H9 (cell line): ENCODE measurements at regions not wholly inside any gene's neighbourhood (a gene's known extent, or its start where the extent isn't known, plus 50 kb on each side); places are given as distances from the start of the nearest gene placed in this dataset.
A peak's percentile ranks its signal among the peaks of the same experiment; 100 is the strongest.

Experiments
- DNase-seq: peaks from one replicate; pipeline ENCODE4 v3.0.0-alpha.2; 2017
- H2AFZ ChIP-seq: one replicate; pipeline ENCODE4 v1.6.1; 2013; ENCODE audit warnings: mild to moderate bottlenecking, low read length, control low read depth, moderate library complexity
- H2AK5ac ChIP-seq: 2 replicates; pipeline ENCODE4 v1.6.1; 2013; ENCODE audit warnings: low read length, control low read depth, mixed read lengths; ENCODE audit not compliant: insufficient read length
- H2BK120ac ChIP-seq: one replicate; pipeline ENCODE4 v1.6.1; 2013; ENCODE audit warnings: low read depth, mild to moderate bottlenecking, low read length, control low read depth, inconsistent platforms; ENCODE audit not compliant: poor library complexity, severe bottlenecking
- H2BK12ac ChIP-seq: 2 replicates; pipeline ENCODE4 v1.6.1; 2013; ENCODE audit warnings: low read length, control low read depth, mixed read lengths, low read depth; ENCODE audit not compliant: insufficient read length
- H2BK15ac ChIP-seq: 2 replicates; pipeline ENCODE4 v1.6.1; 2013; ENCODE audit warnings: low read depth, low read length, control low read depth
- H2BK20ac ChIP-seq: one replicate; pipeline ENCODE4 v1.6.1; 2013; ENCODE audit warnings: low read depth, mild to moderate bottlenecking, low read length, control low read depth, inconsistent platforms; ENCODE audit not compliant: poor library complexity, severe bottlenecking
- H2BK5ac ChIP-seq: 2 replicates; pipeline ENCODE4 v1.6.1; 2013; ENCODE audit warnings: low read length, control low read depth, mixed read lengths; ENCODE audit not compliant: insufficient read length
- H3K14ac ChIP-seq: 2 replicates; pipeline ENCODE4 v1.6.1; 2013; ENCODE audit warnings: low read length, control low read depth; ENCODE audit not compliant: insufficient read depth
- H3K18ac ChIP-seq: 2 replicates; pipeline ENCODE4 v1.6.1; 2013; ENCODE audit warnings: low read depth, mild to moderate bottlenecking, mixed read lengths, low read length, control low read depth; ENCODE audit not compliant: insufficient read length
- H3K23ac ChIP-seq: 2 replicates; pipeline ENCODE4 v1.6.1; 2013; ENCODE audit warnings: low read length, control low read depth, mixed read lengths, low read depth; ENCODE audit not compliant: insufficient read length
- H3K23me2 ChIP-seq: 2 replicates; pipeline ENCODE4 v1.6.1; 2013; ENCODE audit warnings: low read depth, mild to moderate bottlenecking, mixed read lengths, low read length, control low read depth; ENCODE audit not compliant: insufficient read length, poor library complexity, severe bottlenecking
- H3K27ac ChIP-seq: 2 replicates; pipeline ENCODE4 v1.5.1; 2013; ENCODE audit warnings: low read length, control low read depth, mixed read lengths, low read depth; ENCODE audit not compliant: insufficient read length
- H3K27me3 ChIP-seq: 2 replicates; pipeline ENCODE4 v1.6.1; 2013; ENCODE audit warnings: low read length, control low read depth, inconsistent platforms; ENCODE audit not compliant: insufficient read depth
- H3K4ac ChIP-seq: 2 replicates; pipeline ENCODE4 v1.6.1; 2013; ENCODE audit warnings: low read depth, mild to moderate bottlenecking, control low read depth, inconsistent platforms, low read length, moderate library complexity
- H3K4me1 ChIP-seq: 2 replicates; pipeline ENCODE4 v1.6.1; 2013; ENCODE audit warnings: low read length, control low read depth, inconsistent platforms; ENCODE audit not compliant: insufficient read depth
- H3K4me2 ChIP-seq: 2 replicates; pipeline ENCODE4 v1.6.1; 2013; ENCODE audit warnings: low read length, control low read depth, mixed read lengths; ENCODE audit not compliant: insufficient read length, insufficient read depth
- H3K56ac ChIP-seq: 2 replicates; pipeline ENCODE4 v1.6.1; 2013; ENCODE audit warnings: low read depth, mild to moderate bottlenecking, mixed read lengths, low read length, control low read depth; ENCODE audit not compliant: insufficient read length
- H3K79me1 ChIP-seq: 2 replicates; pipeline ENCODE4 v1.6.1; 2013; ENCODE audit warnings: low read depth, mild to moderate bottlenecking, moderate library complexity, low read length, control low read depth, inconsistent platforms; ENCODE audit not compliant: insufficient read depth, poor library complexity, severe bottlenecking
- H3K79me2 ChIP-seq: 2 replicates; pipeline ENCODE4 v1.6.1; 2013; ENCODE audit warnings: low read length, control low read depth, inconsistent platforms; ENCODE audit not compliant: insufficient read depth
- H3K9ac ChIP-seq: 2 replicates; pipeline ENCODE4 v1.6.1; 2013; ENCODE audit warnings: low read length, control low read depth, mixed read lengths; ENCODE audit not compliant: insufficient read length; ENCODE audit errors: extremely low read depth
- H3K9me3 ChIP-seq: one replicate; pipeline ENCODE4 v1.6.1; 2013; ENCODE audit warnings: low read depth, low read length, inconsistent platforms; ENCODE audit not compliant: control insufficient read depth
- H3T11ph ChIP-seq: one replicate; pipeline ENCODE4 v1.6.1; 2013; ENCODE audit warnings: mild to moderate bottlenecking, low read length, control low read depth, inconsistent platforms
- H4K20me1 ChIP-seq: one replicate; pipeline ENCODE4 v1.6.1; 2013; ENCODE audit not compliant: control insufficient read depth, insufficient read length, insufficient read depth
- H4K5ac ChIP-seq: 2 replicates; pipeline ENCODE4 v1.6.1; 2013; ENCODE audit warnings: low read depth, mild to moderate bottlenecking, mixed read lengths, low read length, control low read depth; ENCODE audit not compliant: insufficient read length
- H4K8ac ChIP-seq: replicated peaks from 2 replicates; pipeline ENCODE4 v1.6.1; 2013; ENCODE audit warnings: low read length, control low read depth, mixed read lengths, low read depth; ENCODE audit not compliant: insufficient read length
- H4K91ac ChIP-seq: 2 replicates; pipeline ENCODE4 v1.6.1; 2013; ENCODE audit warnings: low read depth, mild to moderate bottlenecking, moderate library complexity, mixed read lengths, low read length, control low read depth; ENCODE audit not compliant: insufficient read length
- H3K27ac Mint-ChIP-seq, 3 experiments: 2 replicates in 2 of 3; 3 replicates in 1 of 3; pipeline ENCODE4 v1.8.0; 2020 to 2021; ENCODE audit warnings: mixed read lengths in 3 of 3, mild to moderate bottlenecking in 1 of 3, moderate library complexity in 1 of 3
- H3K27me3 Mint-ChIP-seq: 2 replicates; pipeline ENCODE4 v1.8.0; 2021; ENCODE audit warnings: low read depth, mild to moderate bottlenecking, moderate library complexity, mixed read lengths
- H3K36me3 Mint-ChIP-seq, 3 experiments: 2 replicates in 2 of 3; 3 replicates in 1 of 3; pipeline ENCODE4 v1.8.0; 2020 to 2021; ENCODE audit warnings: low read depth in 3 of 3, mixed read lengths in 3 of 3; ENCODE audit not compliant: insufficient read depth in 1 of 3
- H3K4me1 Mint-ChIP-seq, 2 experiments: 2 replicates each; pipeline ENCODE4 v1.8.0; 2020; ENCODE audit warnings: mixed read lengths in 2 of 2
- H3K4me3 Mint-ChIP-seq, 2 experiments: 2 replicates in 1 of 2; 3 replicates in 1 of 2; pipeline ENCODE4 v1.8.0; 2020 to 2021; ENCODE audit warnings: mild to moderate bottlenecking in 2 of 2, mixed read lengths in 2 of 2, moderate library complexity in 1 of 2
- H3K9me3 Mint-ChIP-seq, 2 experiments: 2 replicates in 1 of 2; 3 replicates in 1 of 2; pipeline ENCODE4 v1.8.0; 2020; ENCODE audit warnings: mild to moderate bottlenecking in 2 of 2, mixed read lengths in 2 of 2, moderate library complexity in 1 of 2
- CTCF ChIP-seq: fragments of 200-600 bp; sonication (generic); conservative IDR thresholded peaks from 3 replicates; pipeline ENCODE4 v1.8.0; 2021; ENCODE audit warnings: antibody characterized with exemption, mild to moderate bottlenecking
- WGBS: extraction: QIAGEN DNeasy Blood & Tissue Kit; methylation state at CpG from one replicate; pipeline ENCODE4 v1.1.7; 2013; ENCODE audit warnings: missing lambda C conversion rate, low lambda C conversion rate, mixed read lengths; ENCODE audit not compliant: insufficient read length; ENCODE audit errors: extremely low coverage; 5-methylcytosine and 5-hydroxymethylcytosine counted together

GRCh38 chr7:17502213-17503060 lies 204.0 kb downstream of the AHR start:
- Histone ChIP-seq H3K56ac (no peak overlapping the region), H3K9me3 (no peaks in the 10 kb centered on the region), H3K23me2 (no peaks in the 10 kb centered on the region), H2BK20ac (no peak overlapping the region), H2BK12ac (no peak overlapping the region), H3K27me3 (no peaks in the 10 kb centered on the region), H3K4me1 (peaks cover 4% of the 10 kb centered on the region; the same call in 1 of the 2 replicates), H2AK5ac (no peak overlapping the region), H2BK5ac (no peak overlapping the region), H3T11ph (no peak overlapping the region), H3K9ac (no peak overlapping the region), H3K27ac (no peak overlapping the region), H3K79me1 (no peaks in the 10 kb centered on the region), H4K5ac (no peak overlapping the region), H4K8ac (no peak overlapping the region), H2AFZ (no peak overlapping the region), H2BK15ac (no peak overlapping the region), H3K79me2 (no peaks in the 10 kb centered on the region), H4K20me1 (no peaks in the 10 kb centered on the region), H4K91ac (no peak overlapping the region), H3K4ac (no peak overlapping the region), H3K14ac (no peak overlapping the region), H2BK120ac (no peak overlapping the region), H3K4me2 (no peak overlapping the region), H3K18ac (no peak overlapping the region), H3K23ac (no peak overlapping the region)
- H3K27me3 Mint-ChIP-seq: no peaks in the 10 kb centered on the region
- H3K9me3 Mint-ChIP-seq: no peaks in the 10 kb centered on the region; a peak in 1 of 5 replicates
- no peak for TF ChIP-seq CTCF
- no peak for DNase-seq
- no peaks in the 10 kb centered on the region; a peak in 1 of 7 replicates for H3K36me3 Mint-ChIP-seq
- no peak overlapping the region for H3K4me3 Mint-ChIP-seq
- H3K27ac Mint-ChIP-seq: peak overlapping the region in 1 of 3 experiments; percentile 58; a peak in 1 of 7 replicates
- no CpG with 5 or more reads among the region's 2 CpGs for WGBS
- H3K4me1 Mint-ChIP-seq: peaks cover 36 to 37% of the 10 kb centered on the region in 2 experiments
